NAMALWA (cell line): ENCODE measurements at regions not wholly inside any gene's neighbourhood (a gene's known extent, or its start where the extent isn't known, plus 50 kb on each side); places are given as distances from the start of the nearest gene placed in this dataset.
"Not testable (repeated sequence)": the region's sequence is repeated elsewhere in the genome, so short reads cannot be mapped to it uniquely, and the experiment has no call there.

Experiments used
- DNase-seq: peaks from one replicate; pipeline ENCODE4 v3.0.0-alpha.2; 2015; ENCODE audit warnings: low spot score

GRCh38 chr6:14880677-14881076 lies 365.2 kb upstream of the JARID2 start:
- no peak for DNase-seq

GRCh38 chr6:14881398-14881797 lies 364.5 kb upstream of the JARID2 start:
- no peak for DNase-seq

- DNase-seq = no peak
Observed at GRCh38 chr6:14882394-14883026, 363.4 kb upstream of the JARID2 start.

- DNase-seq = no peak
Observed at GRCh38 chr6:14883921-14884320, 361.9 kb upstream of the JARID2 start.

- DNase-seq = no peak
Observed at GRCh38 chr6:14885498-14885897, 360.4 kb upstream of the JARID2 start.

GRCh38 chr6:14887181-14887580 lies 358.7 kb upstream of the JARID2 start:
- DNase-seq = no peak

- DNase-seq = no peak
Observed at GRCh38 chr6:14887986-14888574, 357.8 kb upstream of the JARID2 start.

GRCh38 chr6:14888575-14889000 lies 357.3 kb upstream of the JARID2 start:
- no peak for DNase-seq

GRCh38 chr6:14889188-14889587 lies 356.7 kb upstream of the JARID2 start:
- DNase-seq = no peak

GRCh38 chr6:14889611-14890593 lies 356.0 kb upstream of the JARID2 start:
- no peak for DNase-seq

- DNase-seq = not testable (repeated sequence)
Observed at GRCh38 chr6:14891820-14892375, 354.0 kb upstream of the JARID2 start.

GRCh38 chr6:14894105-14894504 lies 351.8 kb upstream of the JARID2 start:
- DNase-seq = no peak

GRCh38 chr6:14896475-14896874 lies 349.4 kb upstream of the JARID2 start:
- no peak for DNase-seq

- DNase-seq = no peak
Observed at GRCh38 chr6:14897831-14898230, 348.0 kb upstream of the JARID2 start.

- not testable (repeated sequence) for DNase-seq
Observed at GRCh38 chr6:14899441-14899840, 346.4 kb upstream of the JARID2 start.

GRCh38 chr6:14900919-14901318 lies 344.9 kb upstream of the JARID2 start:
- no peak for DNase-seq

- no peak for DNase-seq
Observed at GRCh38 chr6:14903176-14904038, 342.5 kb upstream of the JARID2 start.

GRCh38 chr6:14905201-14905600 lies 340.7 kb upstream of the JARID2 start:
- no peak for DNase-seq

- DNase-seq = peak; percentile 6
Observed at GRCh38 chr6:14906621-14907020, 339.2 kb upstream of the JARID2 start.

- peak; percentile 67 for DNase-seq
Observed at GRCh38 chr6:14910692-14911547, 334.9 kb upstream of the JARID2 start.

GRCh38 chr6:14912226-14912625 lies 333.6 kb upstream of the JARID2 start:
- DNase-seq = no peak
